ENCODE measurements at regions not wholly inside any gene's neighbourhood (a gene's known extent, or its start where the extent isn't known, plus 50 kb on each side); places are given as distances from the start of the nearest gene placed in this dataset.
"Not testable (repeated sequence)": the region's sequence is repeated elsewhere in the genome, so short reads cannot be mapped to it uniquely, and the experiment has no call there.

GRCh38 chr9:111276431-111277128, 53.4 kb downstream of the OR2K2 start:
- ATAC-seq (no peak), DNase-seq (no peak)
- intact Hi-C loops (cut with micrococcal nuclease): no loop called here

- DNase-seq (no peak), ATAC-seq (no peak)
- intact Hi-C loops (cut with micrococcal nuclease): no loop called here
Measured at GRCh38 chr9:111274737-111275136, 55.3 kb downstream of the OR2K2 start.

- intact Hi-C loops (cut with micrococcal nuclease): no loop called here
- DNase-seq (no peak), ATAC-seq (no peak)
Measured at GRCh38 chr9:111272581-111272980, 57.4 kb downstream of the OR2K2 start.

GRCh38 chr9:111271481-111272080, 58.4 kb downstream of the OR2K2 start:
- ATAC-seq (no peak), DNase-seq (no peak)
- intact Hi-C loops (cut with micrococcal nuclease): no loop called here

- ATAC-seq (no peak), DNase-seq (no peak)
- intact Hi-C loops (cut with micrococcal nuclease): no loop called here
Measured at GRCh38 chr9:111271047-111271446, 59.0 kb downstream of the OR2K2 start.

- ATAC-seq; DNase-seq; intact Hi-C loops (cut with micrococcal nuclease): not testable (repeated sequence)
Measured at GRCh38 chr9:111266024-111266423, 64.0 kb downstream of the OR2K2 start.

- no peak for DNase-seq
- intact Hi-C loops (cut with micrococcal nuclease): no loop called here
- no peak for ATAC-seq
Measured at GRCh38 chr9:111263116-111263515, 66.9 kb downstream of the OR2K2 start.

- ATAC-seq (no peak), DNase-seq (no peak)
- intact Hi-C loops (cut with micrococcal nuclease): no loop called here
Measured at GRCh38 chr9:111258875-111259271, 71.2 kb downstream of the OR2K2 start.

GRCh38 chr9:111258209-111258874, 71.7 kb downstream of the OR2K2 start:
- no peak for ATAC-seq
- DNase-seq: no peak
- intact Hi-C loops (cut with micrococcal nuclease): no loop called here

GRCh38 chr9:111253742-111254437, 76.1 kb downstream of the OR2K2 start:
- intact Hi-C loops (cut with micrococcal nuclease): no loop called here
- ATAC-seq (peak; percentile 39), DNase-seq (no peak)

- no peak for ATAC-seq
- DNase-seq: no peak
- intact Hi-C loops (cut with micrococcal nuclease): no loop called here
Measured at GRCh38 chr9:111250875-111251842, 78.9 kb downstream of the OR2K2 start.

- no peak for ATAC-seq
Measured at GRCh38 chr9:111237447-111237846, 92.6 kb downstream of the OR2K2 start.

GRCh38 chr9:111236332-111236731, 93.7 kb downstream of the OR2K2 start:
- intact Hi-C loops (cut with micrococcal nuclease): no loop called here
- DNase-seq: no peak
- ATAC-seq: no peak

More at GRCh38 chr9:111237447-111237846, 92.6 kb downstream of the OR2K2 start:
- no peak for DNase-seq
- intact Hi-C loops (cut with micrococcal nuclease): no loop called here

- intact Hi-C loops (cut with micrococcal nuclease): no loop called here
- ATAC-seq: no peak
Measured at GRCh38 chr9:111233963-111234362, 96.1 kb downstream of the OR2K2 start.

GRCh38 chr9:111232997-111233790, 96.8 kb downstream of the OR2K2 start:
- ATAC-seq (peak; percentile 44), DNase-seq (peak; percentile 25)
- intact Hi-C loops (cut with micrococcal nuclease): no loop called here

More at GRCh38 chr9:111233963-111234362, 96.1 kb downstream of the OR2K2 start:
- no peak for DNase-seq

- intact Hi-C loops (cut with micrococcal nuclease): no loop called here
- ATAC-seq (no peak), DNase-seq (no peak)
Measured at GRCh38 chr9:111231801-111232580, 98.0 kb downstream of the OR2K2 start.

GRCh38 chr9:111222757-111223156, 107.3 kb downstream of the OR2K2 start:
- intact Hi-C loops (cut with micrococcal nuclease): no loop called here
- DNase-seq: no peak
- ATAC-seq: no peak

All from left ventricle myocardium superior (tissue), 1 donor.